Uterus (tissue), 2 donors: ENCODE measurements at regions not wholly inside any gene's neighbourhood (a gene's known extent, or its start where the extent isn't known, plus 50 kb on each side); places are given as distances from the start of the nearest gene placed in this dataset.
"Not testable (repeated sequence)": the region's sequence is repeated elsewhere in the genome, so short reads cannot be mapped to it uniquely, and the experiment has no call there.

Source experiments
- POLR2A ChIP-seq, 2 donors: fragments of 450-650 bp; IDR thresholded peaks; one replicate each; pipeline ENCODE4 v1.6.1; 2016; ENCODE audit warnings: antibody characterized with exemption in 2 of 2, mild to moderate bottlenecking in 1 of 2, moderate library complexity in 1 of 2
- TF ChIP-seq, protein P1 (sequence below), 4 experiments: fragments of 200-600 bp in 2 of 4; fragments of 450-650 bp in 2 of 4; sonication (generic) in 2 of 4; IDR thresholded peaks; one replicate each; pipeline ENCODE4 v1.5.1; 2016 to 2019; ENCODE audit warnings: antibody characterized with exemption in 4 of 4, mild to moderate bottlenecking in 2 of 4, moderate library complexity in 1 of 4

DNA sequence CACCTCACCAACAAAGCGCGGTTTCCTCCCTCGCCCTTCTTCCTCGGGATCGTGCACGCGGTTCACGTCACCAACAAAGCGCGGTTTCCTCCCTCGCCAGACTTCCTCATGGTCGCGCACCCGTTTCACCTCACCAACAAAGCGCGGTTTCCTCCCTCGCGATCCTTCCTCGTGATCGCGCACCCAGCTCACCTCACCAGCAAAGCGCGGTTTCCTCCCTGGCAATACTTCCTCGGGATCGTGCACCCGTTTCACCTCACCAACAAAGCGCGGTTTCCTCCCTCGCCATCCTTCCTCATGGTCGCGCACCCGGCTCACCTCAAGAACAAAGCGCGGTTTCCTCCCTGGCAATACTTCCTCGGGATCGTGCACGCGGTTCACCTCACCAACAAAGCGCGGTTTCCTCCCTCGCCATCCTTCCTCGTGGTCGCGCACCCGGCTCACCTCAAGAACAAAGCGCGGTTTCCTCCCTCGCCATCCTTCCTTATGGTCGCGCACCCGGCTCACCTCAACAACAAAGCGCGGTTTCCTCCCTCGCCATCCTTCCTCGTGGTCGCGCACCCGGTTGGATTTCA, 565.9 kb upstream of the PFKP start:
- not testable (repeated sequence) for TF ChIP-seq POLR2A (IDR thresholded peaks at IDR 0.05)
- TF ChIP-seq, protein P1, sequence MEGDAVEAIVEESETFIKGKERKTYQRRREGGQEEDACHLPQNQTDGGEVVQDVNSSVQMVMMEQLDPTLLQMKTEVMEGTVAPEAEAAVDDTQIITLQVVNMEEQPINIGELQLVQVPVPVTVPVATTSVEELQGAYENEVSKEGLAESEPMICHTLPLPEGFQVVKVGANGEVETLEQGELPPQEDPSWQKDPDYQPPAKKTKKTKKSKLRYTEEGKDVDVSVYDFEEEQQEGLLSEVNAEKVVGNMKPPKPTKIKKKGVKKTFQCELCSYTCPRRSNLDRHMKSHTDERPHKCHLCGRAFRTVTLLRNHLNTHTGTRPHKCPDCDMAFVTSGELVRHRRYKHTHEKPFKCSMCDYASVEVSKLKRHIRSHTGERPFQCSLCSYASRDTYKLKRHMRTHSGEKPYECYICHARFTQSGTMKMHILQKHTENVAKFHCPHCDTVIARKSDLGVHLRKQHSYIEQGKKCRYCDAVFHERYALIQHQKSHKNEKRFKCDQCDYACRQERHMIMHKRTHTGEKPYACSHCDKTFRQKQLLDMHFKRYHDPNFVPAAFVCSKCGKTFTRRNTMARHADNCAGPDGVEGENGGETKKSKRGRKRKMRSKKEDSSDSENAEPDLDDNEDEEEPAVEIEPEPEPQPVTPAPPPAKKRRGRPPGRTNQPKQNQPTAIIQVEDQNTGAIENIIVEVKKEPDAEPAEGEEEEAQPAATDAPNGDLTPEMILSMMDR (IDR thresholded peaks at IDR 0.05), result not testable (repeated sequence)
